ENCODE measurements at regions not wholly inside any gene's neighbourhood (a gene's known extent, or its start where the extent isn't known, plus 50 kb on each side); places are given as distances from the start of the nearest gene placed in this dataset.

- DNase-seq = no peak
Observed at GRCh38 chrX:40268188-40268520, 170.4 kb upstream of the BCOR start.

- DNase-seq = peak; percentile 43
Observed at GRCh38 chrX:40267334-40268187, 169.8 kb upstream of the BCOR start.

GRCh38 chrX:40266490-40267333 lies 169.0 kb upstream of the BCOR start:
- DNase-seq = peak; percentile 79

- DNase-seq = no peak
Observed at GRCh38 chrX:40265936-40266335, 168.2 kb upstream of the BCOR start.

GRCh38 chrX:40263014-40263560 lies 165.3 kb upstream of the BCOR start:
- DNase-seq = no peak

- DNase-seq = no peak
Observed at GRCh38 chrX:40262157-40263013, 164.6 kb upstream of the BCOR start.

GRCh38 chrX:40261833-40262156 lies 164.0 kb upstream of the BCOR start:
- DNase-seq = no peak

GRCh38 chrX:40260146-40260747 lies 162.5 kb upstream of the BCOR start:
- no peak for DNase-seq

GRCh38 chrX:40258909-40259308 lies 161.2 kb upstream of the BCOR start:
- no peak for DNase-seq

GRCh38 chrX:40253771-40254170 lies 156.0 kb upstream of the BCOR start:
- DNase-seq = no peak

GRCh38 chrX:40249582-40249981 lies 151.8 kb upstream of the BCOR start:
- DNase-seq = no peak

GRCh38 chrX:40248822-40249221 lies 151.1 kb upstream of the BCOR start:
- DNase-seq = no peak

- DNase-seq = no peak
Observed at GRCh38 chrX:40247848-40248622, 150.3 kb upstream of the BCOR start.

GRCh38 chrX:40247382-40247781 lies 149.6 kb upstream of the BCOR start:
- no peak for DNase-seq

- DNase-seq = no peak
Observed at GRCh38 chrX:40245488-40246071, 147.8 kb upstream of the BCOR start.

GRCh38 chrX:40244980-40245379 lies 147.2 kb upstream of the BCOR start:
- DNase-seq = no peak

- no peak for DNase-seq
Observed at GRCh38 chrX:40243755-40244515, 146.2 kb upstream of the BCOR start.

GRCh38 chrX:40240844-40241243 lies 143.1 kb upstream of the BCOR start:
- no peak for DNase-seq

- DNase-seq = no peak
Observed at GRCh38 chrX:40237731-40238178, 140.0 kb upstream of the BCOR start.

- DNase-seq = no peak
Observed at GRCh38 chrX:40230646-40231045, 132.9 kb upstream of the BCOR start.
